HCT116 (cell line): ENCODE measurements at regions not wholly inside any gene's neighbourhood (a gene's known extent, or its start where the extent isn't known, plus 50 kb on each side); places are given as distances from the start of the nearest gene placed in this dataset.

Experiments
- ATAC-seq: fragments of 200-7000 bp; cut with Tn5 transposase; 2 replicates; pipeline ENCODE4 v1.9.1; 2020; ENCODE audit warnings: mild to moderate bottlenecking, moderate library complexity
- BruUV-seq: library from RNA; stranded (reverse); fragments of 400-500 nt; replicated peaks from 2 replicates; lab custom pipeline; 2021; lab: Mats Ljungman, UMichigan
- CTCF ChIA-PET: fragments of 300-600 bp; sonication (Branson Sonifier 250); formaldehyde crosslinking; loops from one replicate; lab custom pipeline; 2021; ENCODE audit warnings: antibody characterized with exemption; lab: Charles Lee
- POLR2A ChIA-PET: fragments of 300-600, 350-600 bp; sonication (Branson Sonifier 250); formaldehyde crosslinking; loops from one replicate; lab custom pipeline; 2021; ENCODE audit warnings: antibody characterized with exemption; lab: Charles Lee
- RAD21 ChIA-PET, 2 experiments: fragments of 300-600 bp; sonication (Branson Sonifier 250); formaldehyde crosslinking; loops; one replicate each; lab custom pipeline; 2023; ENCODE audit warnings: low total read pairs in 2 of 2; ENCODE audit not compliant: uncharacterized antibody in 2 of 2, unreplicated experiment in 2 of 2, low non-redundant PET in 1 of 2; lab: Charles Lee
- DNase-seq: peaks from one replicate; pipeline ENCODE4 v3.0.0-alpha.2; 2010; ENCODE audit warnings: low read depth, low spot score
- H2AFZ ChIP-seq: fragments of 200-600 bp; shearing (Covaris generic), sonication (generic); 2 replicates; pipeline ENCODE4 v1.6.1; 2017; ENCODE audit warnings: low read depth, mixed run types, mixed read lengths, antibody characterized with exemption, low read length; ENCODE audit not compliant: poor library complexity, severe bottlenecking
- H3K27ac ChIP-seq: 2 replicates; pipeline ENCODE4 v1.5.1; 2012; ENCODE audit warnings: low read depth, low read length
- H3K27me3 ChIP-seq: fragments of 200-600 bp; sonication (generic); 2 replicates; pipeline ENCODE4 v1.6.1; 2016; ENCODE audit warnings: mixed run types, low read length, mixed read lengths; ENCODE audit not compliant: insufficient read depth
- H3K36me3 ChIP-seq, 2 experiments: fragments of 200-500 bp in 1 of 2; fragments of 200-600 bp in 1 of 2; sonication (Bioruptor generic) in 1 of 2; sonication (generic) in 1 of 2; 2 replicates each; pipeline versions ENCODE4 v1.5.1 to v1.6.1; 2014 to 2016; ENCODE audit warnings: low read length in 2 of 2, inconsistent platforms in 1 of 2, mixed read lengths in 1 of 2, mixed run types in 1 of 2; ENCODE audit not compliant: insufficient read depth in 2 of 2, control insufficient read depth in 1 of 2
- H3K4me1 ChIP-seq, 2 experiments: fragments of 200-600 bp in 1 of 2; sonication (generic) in 1 of 2; 2 replicates each; pipeline versions ENCODE4 v1.5.1 to v1.6.1; 2012 to 2017; ENCODE audit warnings: low read length in 2 of 2, inconsistent platforms in 1 of 2, mild to moderate bottlenecking in 1 of 2, mixed read lengths in 1 of 2, mixed run types in 1 of 2, moderate library complexity in 1 of 2; ENCODE audit not compliant: insufficient read depth in 2 of 2, control insufficient read depth in 1 of 2
- H3K4me2 ChIP-seq: fragments of 200-600 bp; sonication (generic); 2 replicates; pipeline ENCODE4 v1.6.1; 2017; ENCODE audit warnings: mixed run types, low read length, mixed read lengths
- H3K4me3 ChIP-seq, 2 experiments: fragments of 200-600 bp in 1 of 2; sonication (generic) in 1 of 2; replicated peaks in 1 of 2; 2 replicates each; pipeline ENCODE4 v1.5.1; 2011 to 2016; ENCODE audit warnings: low read length in 2 of 2, control low read depth in 1 of 2, low read depth in 1 of 2, mild to moderate bottlenecking in 1 of 2, mixed read lengths in 1 of 2, mixed run types in 1 of 2
- H3K79me2 ChIP-seq: fragments of 200-600 bp; sonication (generic); 2 replicates; pipeline ENCODE4 v1.6.1; 2017; ENCODE audit warnings: mild to moderate bottlenecking, mixed run types, low read length, moderate library complexity, mixed read lengths; ENCODE audit not compliant: insufficient read depth
- H3K9ac ChIP-seq: fragments of 200-600 bp; sonication (generic); 2 replicates; pipeline ENCODE4 v1.6.1; 2016; ENCODE audit warnings: low read length, mixed read lengths
- H3K9me2 ChIP-seq: fragments of 200-600 bp; sonication (generic), shearing (Covaris generic); 2 replicates; pipeline ENCODE4 v1.6.1; 2017; ENCODE audit warnings: mixed run types, mild to moderate bottlenecking, moderate library complexity; ENCODE audit not compliant: insufficient read depth
- H3K9me3 ChIP-seq, 2 experiments: fragments of 200-500 bp in 1 of 2; fragments of 200-600 bp in 1 of 2; sonication (Bioruptor generic) in 1 of 2; sonication (generic) in 1 of 2; 2 replicates each; pipeline ENCODE4 v1.6.1; 2014 to 2017; ENCODE audit warnings: low read length in 2 of 2, mixed read lengths in 2 of 2, inconsistent platforms in 1 of 2, low read depth in 1 of 2, mild to moderate bottlenecking in 1 of 2, mixed run types in 1 of 2, moderate library complexity in 1 of 2; ENCODE audit not compliant: control insufficient read depth in 1 of 2, insufficient read depth in 1 of 2
- H4K20me1 ChIP-seq: fragments of 200-600 bp; sonication (generic), shearing (Covaris generic); 2 replicates; pipeline ENCODE4 v1.6.1; 2017; ENCODE audit warnings: mixed run types, mild to moderate bottlenecking, moderate library complexity; ENCODE audit not compliant: insufficient read depth
- CBX3 ChIP-seq: IDR thresholded peaks from 2 replicates; pipeline ENCODE4 v1.6.1; 2012; ENCODE audit warnings: low read depth
- CEBPB ChIP-seq: IDR thresholded peaks from 2 replicates; pipeline ENCODE4 v1.6.1; 2012; ENCODE audit warnings: low read depth
- EGR1 ChIP-seq: IDR thresholded peaks from 2 replicates; pipeline ENCODE4 v1.6.1; 2012; ENCODE audit warnings: low read depth
- ELF1 ChIP-seq: IDR thresholded peaks from 2 replicates; pipeline ENCODE4 v1.6.1; 2012; ENCODE audit warnings: low read depth, borderline replicate concordance
- EZH2 ChIP-seq: fragments of 200-600 bp; sonication (generic); IDR thresholded peaks from 2 replicates; pipeline ENCODE4 v1.6.1; 2017; ENCODE audit warnings: antibody characterized with exemption, mixed run types
- EZH2phosphoT487 ChIP-seq: fragments of 200-600 bp; IDR thresholded peaks from 2 replicates; pipeline ENCODE4 v1.6.1; 2018; ENCODE audit warnings: antibody characterized with exemption, borderline replicate concordance
- POLR2AphosphoS5 ChIP-seq: IDR thresholded peaks from 2 replicates; pipeline ENCODE4 v1.6.1; 2011; ENCODE audit warnings: mild to moderate bottlenecking, low read depth, low read length, moderate library complexity
- RAD21 ChIP-seq: IDR thresholded peaks from 2 replicates; pipeline ENCODE4 v1.6.1; 2012; ENCODE audit warnings: low read depth, mild to moderate bottlenecking
- ZFX ChIP-seq: fragments of 450-650 bp; IDR thresholded peaks from 2 replicates; pipeline ENCODE4 v1.6.1; 2017
- ZNF274 ChIP-seq: fragments of 200-500 bp; sonication (Bioruptor generic); IDR thresholded peaks from 2 replicates; pipeline ENCODE4 v1.6.1; 2014; ENCODE audit warnings: mild to moderate bottlenecking, low read depth, low read length, inconsistent platforms
- intact Hi-C: fragments of 100-400 bp; cut with micrococcal nuclease; formaldehyde crosslinking; loops from 2 replicates; pipeline ENCODE4 v1.10.0; 2022
- TF ChIP-seq, protein P1 (sequence below): IDR thresholded peaks from 2 replicates; pipeline ENCODE4 v1.6.1; 2012; ENCODE audit warnings: low read depth
- TF ChIP-seq, protein P2 (sequence below), 3 experiments: fragments of 200-600 bp in 1 of 3; sonication (generic) in 1 of 3; IDR thresholded peaks in 2 of 3; conservative IDR thresholded peaks in 1 of 3; 2 replicates each; pipeline ENCODE4 v1.5.1; 2012 to 2017; ENCODE audit warnings: low read depth in 2 of 3, low read length in 2 of 3, antibody characterized with exemption in 1 of 3, borderline replicate concordance in 1 of 3, control low read depth in 1 of 3, mild to moderate bottlenecking in 1 of 3, mixed read lengths in 1 of 3, mixed run types in 1 of 3, moderate library complexity in 1 of 3; ENCODE audit not compliant: insufficient read depth in 1 of 3

DNA sequence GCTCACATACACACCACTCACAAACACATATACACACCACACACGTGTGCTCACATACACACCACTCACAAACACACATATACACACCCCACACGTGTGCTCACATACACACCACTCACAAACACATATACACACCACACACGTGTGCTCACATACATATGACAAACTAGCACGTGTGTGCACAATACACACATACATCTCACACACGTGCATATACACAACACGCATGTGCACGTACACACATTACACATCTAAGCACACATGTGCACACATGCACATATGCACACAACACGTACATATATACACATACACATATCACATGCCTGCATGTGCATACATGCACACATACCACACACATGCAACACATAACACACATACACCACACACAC, 78.3 kb upstream of the FOXK1 start (continued):
- TF ChIP-seq, protein P1, sequence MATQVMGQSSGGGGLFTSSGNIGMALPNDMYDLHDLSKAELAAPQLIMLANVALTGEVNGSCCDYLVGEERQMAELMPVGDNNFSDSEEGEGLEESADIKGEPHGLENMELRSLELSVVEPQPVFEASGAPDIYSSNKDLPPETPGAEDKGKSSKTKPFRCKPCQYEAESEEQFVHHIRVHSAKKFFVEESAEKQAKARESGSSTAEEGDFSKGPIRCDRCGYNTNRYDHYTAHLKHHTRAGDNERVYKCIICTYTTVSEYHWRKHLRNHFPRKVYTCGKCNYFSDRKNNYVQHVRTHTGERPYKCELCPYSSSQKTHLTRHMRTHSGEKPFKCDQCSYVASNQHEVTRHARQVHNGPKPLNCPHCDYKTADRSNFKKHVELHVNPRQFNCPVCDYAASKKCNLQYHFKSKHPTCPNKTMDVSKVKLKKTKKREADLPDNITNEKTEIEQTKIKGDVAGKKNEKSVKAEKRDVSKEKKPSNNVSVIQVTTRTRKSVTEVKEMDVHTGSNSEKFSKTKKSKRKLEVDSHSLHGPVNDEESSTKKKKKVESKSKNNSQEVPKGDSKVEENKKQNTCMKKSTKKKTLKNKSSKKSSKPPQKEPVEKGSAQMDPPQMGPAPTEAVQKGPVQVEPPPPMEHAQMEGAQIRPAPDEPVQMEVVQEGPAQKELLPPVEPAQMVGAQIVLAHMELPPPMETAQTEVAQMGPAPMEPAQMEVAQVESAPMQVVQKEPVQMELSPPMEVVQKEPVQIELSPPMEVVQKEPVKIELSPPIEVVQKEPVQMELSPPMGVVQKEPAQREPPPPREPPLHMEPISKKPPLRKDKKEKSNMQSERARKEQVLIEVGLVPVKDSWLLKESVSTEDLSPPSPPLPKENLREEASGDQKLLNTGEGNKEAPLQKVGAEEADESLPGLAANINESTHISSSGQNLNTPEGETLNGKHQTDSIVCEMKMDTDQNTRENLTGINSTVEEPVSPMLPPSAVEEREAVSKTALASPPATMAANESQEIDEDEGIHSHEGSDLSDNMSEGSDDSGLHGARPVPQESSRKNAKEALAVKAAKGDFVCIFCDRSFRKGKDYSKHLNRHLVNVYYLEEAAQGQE, result no peak
- TF ChIP-seq EZH2phosphoT487 (no peak), ELF1 (no peak), CBX3 (no peak), EGR1 (no peak)
- TF ChIP-seq, all 23 proteins: peak for 0

DNA sequence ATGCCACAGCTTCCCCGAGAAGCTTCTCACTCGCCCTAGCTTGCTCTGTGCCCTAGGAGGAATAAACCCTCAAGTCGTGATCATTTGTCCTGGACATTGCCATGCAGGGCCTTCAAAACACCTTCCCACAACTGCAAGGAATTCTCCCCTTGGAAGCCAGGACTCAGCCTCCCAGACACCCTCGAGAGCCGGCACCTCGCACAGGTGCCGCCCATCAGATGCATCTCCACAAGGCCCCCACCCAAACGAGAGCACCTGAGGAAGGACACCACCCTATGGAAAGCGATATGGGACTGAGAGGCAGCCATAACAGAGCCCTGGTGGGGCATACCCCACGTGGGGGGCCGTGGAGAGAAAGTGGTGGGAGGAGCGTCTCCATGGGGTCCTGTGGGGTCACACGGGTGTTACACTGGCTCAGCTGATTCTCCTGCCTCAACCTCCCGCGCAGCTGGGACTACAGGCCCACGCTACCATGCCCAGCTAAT, 77.6 kb upstream of the FOXK1 start:
- Histone ChIP-seq H3K27ac (no peak overlapping the region), H3K79me2 (no peaks in the 10 kb centered on the region), H3K4me1 (no peaks in the 10 kb centered on the region), H4K20me1 (no peaks in the 10 kb centered on the region), H3K27me3 (no peaks in the 10 kb centered on the region), H3K4me3 (no peak overlapping the region), H3K36me3 (no peaks in the 10 kb centered on the region), H3K9me2 (no peaks in the 10 kb centered on the region), H3K9me3 (no peaks in the 10 kb centered on the region), H3K4me2 (no peak overlapping the region), H3K9ac (no peak overlapping the region), H2AFZ (no peak overlapping the region)
- no TSS peak for BruUV-seq
- DNase-seq (no peak), ATAC-seq (no peak)
- intact Hi-C loops, result no loop called here
- ChIA-PET POLR2A (no interaction called here), CTCF (no interaction called here), RAD21 (no interaction called here)
- TF ChIP-seq CEBPB (no peak), POLR2AphosphoS5 (no peak), CBX3 (no peak), EZH2 (no peak), ELF1 (no peak), RAD21 (no peak), ZFX (no peak), ZNF274 (no peak)
- TF ChIP-seq, protein P2, sequence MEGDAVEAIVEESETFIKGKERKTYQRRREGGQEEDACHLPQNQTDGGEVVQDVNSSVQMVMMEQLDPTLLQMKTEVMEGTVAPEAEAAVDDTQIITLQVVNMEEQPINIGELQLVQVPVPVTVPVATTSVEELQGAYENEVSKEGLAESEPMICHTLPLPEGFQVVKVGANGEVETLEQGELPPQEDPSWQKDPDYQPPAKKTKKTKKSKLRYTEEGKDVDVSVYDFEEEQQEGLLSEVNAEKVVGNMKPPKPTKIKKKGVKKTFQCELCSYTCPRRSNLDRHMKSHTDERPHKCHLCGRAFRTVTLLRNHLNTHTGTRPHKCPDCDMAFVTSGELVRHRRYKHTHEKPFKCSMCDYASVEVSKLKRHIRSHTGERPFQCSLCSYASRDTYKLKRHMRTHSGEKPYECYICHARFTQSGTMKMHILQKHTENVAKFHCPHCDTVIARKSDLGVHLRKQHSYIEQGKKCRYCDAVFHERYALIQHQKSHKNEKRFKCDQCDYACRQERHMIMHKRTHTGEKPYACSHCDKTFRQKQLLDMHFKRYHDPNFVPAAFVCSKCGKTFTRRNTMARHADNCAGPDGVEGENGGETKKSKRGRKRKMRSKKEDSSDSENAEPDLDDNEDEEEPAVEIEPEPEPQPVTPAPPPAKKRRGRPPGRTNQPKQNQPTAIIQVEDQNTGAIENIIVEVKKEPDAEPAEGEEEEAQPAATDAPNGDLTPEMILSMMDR (IDR thresholded peaks at IDR 0.05 in 2 of 3, conservative IDR thresholded peaks at IDR 0.05 in 1 of 3; ENCODE audit: borderline replicate concordance in 1 of 3, insufficient read depth in 1 of 3, low read depth in 2 of 3, low read length in 2 of 3), result no peak
